Chondrocyte (in vitro differentiated cells): ENCODE measurements at regions not wholly inside any gene's neighbourhood (a gene's known extent, or its start where the extent isn't known, plus 50 kb on each side); places are given as distances from the start of the nearest gene placed in this dataset.

Source experiments
- DNase-seq: peaks from one replicate; pipeline ENCODE4 v3.0.0; 2021; ENCODE audit warnings: mixed read lengths, low spot score
- H3K27ac Mint-ChIP-seq: one replicate; pipeline ENCODE4 v1.8.0; 2021; ENCODE audit warnings: mild to moderate bottlenecking, moderate library complexity, mixed read lengths; ENCODE audit not compliant: unreplicated experiment
- H3K27me3 Mint-ChIP-seq: 2 replicates; pipeline ENCODE4 v1.8.0; 2021; ENCODE audit warnings: low read depth, mixed read lengths
- H3K36me3 Mint-ChIP-seq: 2 replicates; pipeline ENCODE4 v1.8.0; 2021; ENCODE audit warnings: low read depth, mixed read lengths
- H3K4me1 Mint-ChIP-seq: 2 replicates; pipeline ENCODE4 v1.8.0; 2021; ENCODE audit warnings: low read depth, mild to moderate bottlenecking, mixed read lengths
- H3K4me3 Mint-ChIP-seq: one replicate; pipeline ENCODE4 v1.8.0; 2021; ENCODE audit warnings: mild to moderate bottlenecking, moderate library complexity, mixed read lengths; ENCODE audit not compliant: unreplicated experiment
- H3K9me3 Mint-ChIP-seq: 2 replicates; pipeline ENCODE4 v1.8.0; 2021; ENCODE audit warnings: low read depth, mixed read lengths
- TF ChIP-seq, protein P1 (sequence below): fragments of 200-600 bp; sonication (generic); IDR thresholded peaks from 2 replicates; pipeline ENCODE4 v1.5.0; 2021; ENCODE audit warnings: antibody characterized with exemption, mild to moderate bottlenecking, moderate library complexity

DNA sequence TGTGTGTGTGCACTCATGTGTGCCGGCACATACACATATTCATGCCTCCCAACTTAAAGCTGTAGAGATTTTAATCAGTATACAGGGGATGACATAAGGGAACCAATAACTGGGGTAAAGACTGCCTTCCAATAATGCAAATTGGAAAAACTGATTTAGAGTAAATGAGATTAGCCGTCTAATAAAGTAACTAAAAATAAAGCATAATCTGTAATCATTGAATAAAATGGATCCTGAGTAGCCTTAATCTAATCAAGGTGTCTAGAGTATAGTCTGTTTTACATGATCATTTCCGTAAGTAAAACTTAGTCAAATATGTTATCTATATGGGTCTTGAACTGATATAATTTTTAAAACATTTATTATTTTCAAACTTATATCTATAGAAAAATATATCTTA is 925.8 kb downstream of the FSTL5 start:
- TF ChIP-seq, protein P1, sequence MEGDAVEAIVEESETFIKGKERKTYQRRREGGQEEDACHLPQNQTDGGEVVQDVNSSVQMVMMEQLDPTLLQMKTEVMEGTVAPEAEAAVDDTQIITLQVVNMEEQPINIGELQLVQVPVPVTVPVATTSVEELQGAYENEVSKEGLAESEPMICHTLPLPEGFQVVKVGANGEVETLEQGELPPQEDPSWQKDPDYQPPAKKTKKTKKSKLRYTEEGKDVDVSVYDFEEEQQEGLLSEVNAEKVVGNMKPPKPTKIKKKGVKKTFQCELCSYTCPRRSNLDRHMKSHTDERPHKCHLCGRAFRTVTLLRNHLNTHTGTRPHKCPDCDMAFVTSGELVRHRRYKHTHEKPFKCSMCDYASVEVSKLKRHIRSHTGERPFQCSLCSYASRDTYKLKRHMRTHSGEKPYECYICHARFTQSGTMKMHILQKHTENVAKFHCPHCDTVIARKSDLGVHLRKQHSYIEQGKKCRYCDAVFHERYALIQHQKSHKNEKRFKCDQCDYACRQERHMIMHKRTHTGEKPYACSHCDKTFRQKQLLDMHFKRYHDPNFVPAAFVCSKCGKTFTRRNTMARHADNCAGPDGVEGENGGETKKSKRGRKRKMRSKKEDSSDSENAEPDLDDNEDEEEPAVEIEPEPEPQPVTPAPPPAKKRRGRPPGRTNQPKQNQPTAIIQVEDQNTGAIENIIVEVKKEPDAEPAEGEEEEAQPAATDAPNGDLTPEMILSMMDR: no peak
- no peaks in the 10 kb centered on the region for H3K36me3 Mint-ChIP-seq
- peaks cover 9% of the 10 kb centered on the region for H3K27me3 Mint-ChIP-seq
- no peak overlapping the region for H3K4me3 Mint-ChIP-seq
- no peak for DNase-seq
- H3K9me3 Mint-ChIP-seq: no peaks in the 10 kb centered on the region
- H3K27ac Mint-ChIP-seq: no peak overlapping the region
- H3K4me1 Mint-ChIP-seq: no peaks in the 10 kb centered on the region

DNA sequence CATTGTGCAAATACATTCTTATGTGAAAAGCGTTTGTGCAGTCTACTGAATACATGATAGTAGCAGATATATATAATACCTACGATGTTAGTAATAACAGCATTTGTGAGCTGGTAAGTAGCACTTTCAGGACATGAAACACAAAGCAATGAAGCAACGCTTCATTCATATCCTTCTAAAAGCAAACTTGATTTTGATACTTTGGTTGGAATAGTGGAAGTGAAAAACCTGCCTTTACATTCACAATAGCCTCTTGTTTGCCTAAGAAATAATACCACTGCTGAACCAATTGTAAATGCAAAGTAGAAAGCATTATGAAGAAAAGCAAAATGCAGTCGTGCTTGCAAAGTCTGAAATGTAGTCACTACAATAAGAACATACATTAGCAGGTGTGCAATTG is 926.3 kb downstream of the FSTL5 start:
- H3K9me3 Mint-ChIP-seq: no peaks in the 10 kb centered on the region
- TF ChIP-seq, protein P1: no peak
- no peak overlapping the region for H3K4me3 Mint-ChIP-seq
- DNase-seq: no peak
- H3K27ac Mint-ChIP-seq: no peak overlapping the region
- H3K27me3 Mint-ChIP-seq: peaks cover 9% of the 10 kb centered on the region
- no peaks in the 10 kb centered on the region for H3K4me1 Mint-ChIP-seq
- H3K36me3 Mint-ChIP-seq: no peaks in the 10 kb centered on the region

DNA sequence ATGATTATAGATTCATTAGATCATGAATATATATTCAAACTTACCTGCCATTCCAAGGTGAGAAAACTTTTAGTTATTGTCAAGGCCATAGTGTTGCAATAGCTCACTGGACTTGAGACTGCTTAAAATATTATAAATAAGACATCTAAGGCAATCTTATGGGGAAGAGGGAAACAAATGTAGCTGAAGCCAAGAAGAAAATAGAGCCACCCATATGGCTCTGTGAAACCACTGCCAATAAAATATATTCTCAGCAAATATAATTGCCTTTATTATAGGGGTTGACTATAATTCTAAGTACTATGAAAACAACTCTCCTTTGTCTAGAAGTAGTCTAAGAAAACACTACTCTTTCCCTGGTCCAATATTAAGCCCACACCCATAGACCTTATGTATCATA is 938.5 kb downstream of the FSTL5 start:
- no peak for DNase-seq
- H3K4me1 Mint-ChIP-seq: no peaks in the 10 kb centered on the region
- no peak overlapping the region for H3K4me3 Mint-ChIP-seq
- H3K9me3 Mint-ChIP-seq: peaks cover 10% of the 10 kb centered on the region
- no peak overlapping the region for H3K27ac Mint-ChIP-seq
- TF ChIP-seq, protein P1: no peak
- H3K27me3 Mint-ChIP-seq: peaks cover 2% of the 10 kb centered on the region
- no peaks in the 10 kb centered on the region for H3K36me3 Mint-ChIP-seq

DNA sequence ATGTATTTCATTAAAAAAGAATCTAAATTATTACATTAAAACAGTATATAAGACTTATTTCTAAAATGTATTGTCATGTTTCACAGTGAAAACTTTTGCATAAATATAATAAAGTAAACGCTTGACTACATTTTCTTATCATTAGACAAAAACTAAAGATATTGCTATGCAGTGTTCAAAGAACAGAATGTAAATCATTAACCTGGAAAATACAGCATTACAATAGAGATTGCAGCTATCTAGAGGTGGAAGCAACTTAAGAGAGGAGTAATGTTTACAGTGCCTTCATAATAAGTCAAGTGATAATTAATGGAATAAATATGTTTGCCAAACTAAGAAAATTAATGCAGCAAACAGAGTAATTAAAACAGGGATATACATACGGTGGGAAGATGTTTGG is 940.9 kb downstream of the FSTL5 start:
- TF ChIP-seq, protein P1: no peak
- no peak for DNase-seq
- no peak overlapping the region for H3K4me3 Mint-ChIP-seq
- no peak overlapping the region for H3K27ac Mint-ChIP-seq
- no peaks in the 10 kb centered on the region for H3K4me1 Mint-ChIP-seq
- no peaks in the 10 kb centered on the region for H3K36me3 Mint-ChIP-seq
- H3K9me3 Mint-ChIP-seq: peaks cover 7% of the 10 kb centered on the region
- peaks cover 4% of the 10 kb centered on the region for H3K27me3 Mint-ChIP-seq

DNA sequence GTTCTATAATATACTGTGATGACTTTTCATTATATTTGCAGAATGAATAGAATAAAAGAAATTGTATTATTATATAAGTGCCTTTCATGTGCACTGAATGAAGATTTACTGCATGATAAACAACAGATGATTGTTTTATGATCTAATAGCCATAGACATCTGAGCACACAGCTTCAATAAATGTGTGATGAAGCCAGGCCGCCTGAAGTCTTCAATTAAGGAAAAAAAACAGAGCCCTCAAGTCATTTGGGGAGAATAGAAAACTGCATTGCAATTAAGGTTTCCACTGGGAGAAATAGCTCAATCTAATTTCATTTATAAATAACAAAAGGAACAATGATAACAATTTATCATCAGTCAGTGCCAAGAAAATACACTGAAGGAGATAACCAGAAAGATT is 955.2 kb downstream of the FSTL5 start:
- TF ChIP-seq, protein P1: no peak
- Mint-ChIP-seq H3K36me3 (no peaks in the 10 kb centered on the region), H3K27ac (no peak overlapping the region), H3K27me3 (no peaks in the 10 kb centered on the region), H3K4me3 (no peak overlapping the region), H3K9me3 (peaks cover 12% of the 10 kb centered on the region), H3K4me1 (no peaks in the 10 kb centered on the region)
- DNase-seq: no peak
